ENCODE measurements at regions not wholly inside any gene's neighbourhood (a gene's known extent, or its start where the extent isn't known, plus 50 kb on each side); places are given as distances from the start of the nearest gene placed in this dataset.

DNA sequence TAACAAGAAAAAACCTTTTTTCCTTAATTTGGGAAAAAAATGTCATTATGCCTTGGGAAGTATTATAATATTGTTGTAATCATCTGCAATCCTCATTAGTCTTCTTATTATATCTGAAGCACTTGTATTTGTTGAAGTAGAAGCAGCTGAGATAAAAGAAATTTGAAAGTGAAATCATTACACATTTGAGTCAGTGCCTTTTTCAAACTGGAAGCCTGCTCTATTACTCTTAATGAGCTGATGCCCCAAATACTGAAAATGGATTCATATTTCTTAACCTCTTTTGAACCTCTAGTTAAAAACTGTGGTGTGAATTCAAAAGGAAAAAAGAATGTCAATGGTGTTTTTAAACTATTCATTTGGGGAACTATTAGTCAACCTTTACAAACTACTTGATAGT is 1027.7 kb downstream of the NR2F1-AS1 start:
- TF ChIP-seq, protein P1, sequence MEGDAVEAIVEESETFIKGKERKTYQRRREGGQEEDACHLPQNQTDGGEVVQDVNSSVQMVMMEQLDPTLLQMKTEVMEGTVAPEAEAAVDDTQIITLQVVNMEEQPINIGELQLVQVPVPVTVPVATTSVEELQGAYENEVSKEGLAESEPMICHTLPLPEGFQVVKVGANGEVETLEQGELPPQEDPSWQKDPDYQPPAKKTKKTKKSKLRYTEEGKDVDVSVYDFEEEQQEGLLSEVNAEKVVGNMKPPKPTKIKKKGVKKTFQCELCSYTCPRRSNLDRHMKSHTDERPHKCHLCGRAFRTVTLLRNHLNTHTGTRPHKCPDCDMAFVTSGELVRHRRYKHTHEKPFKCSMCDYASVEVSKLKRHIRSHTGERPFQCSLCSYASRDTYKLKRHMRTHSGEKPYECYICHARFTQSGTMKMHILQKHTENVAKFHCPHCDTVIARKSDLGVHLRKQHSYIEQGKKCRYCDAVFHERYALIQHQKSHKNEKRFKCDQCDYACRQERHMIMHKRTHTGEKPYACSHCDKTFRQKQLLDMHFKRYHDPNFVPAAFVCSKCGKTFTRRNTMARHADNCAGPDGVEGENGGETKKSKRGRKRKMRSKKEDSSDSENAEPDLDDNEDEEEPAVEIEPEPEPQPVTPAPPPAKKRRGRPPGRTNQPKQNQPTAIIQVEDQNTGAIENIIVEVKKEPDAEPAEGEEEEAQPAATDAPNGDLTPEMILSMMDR (IDR thresholded peaks at IDR 0.05) = no peak
- no peak for TF ChIP-seq EZH2 (IDR thresholded peaks at IDR 0.05; ENCODE audit: borderline replicate concordance, insufficient read depth, low read depth, low read length, poor library complexity, severe bottlenecking)

All from B cell (primary cell).